SU-DHL-6 (cell line): ENCODE measurements at regions not wholly inside any gene's neighbourhood (a gene's known extent, or its start where the extent isn't known, plus 50 kb on each side); places are given as distances from the start of the nearest gene placed in this dataset.

Source experiments
- H2AFZ ChIP-seq: fragments of 200-600 bp; sonication (generic); 2 replicates; pipeline ENCODE4 v1.6.1; 2014; ENCODE audit warnings: low read depth, mild to moderate bottlenecking, moderate library complexity, mixed read lengths, antibody characterized with exemption, low read length; ENCODE audit not compliant: severe bottlenecking
- H3F3A ChIP-seq: fragments of 200-600 bp; shearing (Covaris generic); 2 replicates; pipeline ENCODE4 v1.6.0; 2016; ENCODE audit warnings: antibody characterized with exemption, mild to moderate bottlenecking; ENCODE audit not compliant: insufficient read depth
- H3K27ac ChIP-seq: fragments of 200-600 bp; sonication (generic); 2 replicates; pipeline ENCODE4 v1.5.1; 2016; ENCODE audit warnings: low read depth, mild to moderate bottlenecking, low read length, moderate library complexity, mixed read lengths
- H3K27me3 ChIP-seq: fragments of 200-600 bp; sonication (generic), shearing (Covaris generic); 2 replicates; pipeline ENCODE4 v1.6.0; 2014; ENCODE audit warnings: mild to moderate bottlenecking, low read length
- H3K36me3 ChIP-seq: fragments of 200-600 bp; sonication (generic); 2 replicates; pipeline ENCODE4 v1.6.1; 2014; ENCODE audit warnings: mild to moderate bottlenecking, low read length, mixed read lengths
- H3K4me2 ChIP-seq: fragments of 300-600, 200-600 bp; shearing (Covaris generic), sonication (generic); 2 replicates; pipeline ENCODE4 v1.6.0; 2014; ENCODE audit warnings: low read length, low read depth, mild to moderate bottlenecking; ENCODE audit not compliant: poor library complexity, severe bottlenecking
- H3K4me3 ChIP-seq: fragments of 200-600 bp; sonication (generic); 2 replicates; pipeline ENCODE4 v1.5.1; 2014; ENCODE audit warnings: antibody characterized with exemption, low read length, mild to moderate bottlenecking, mixed read lengths; ENCODE audit not compliant: insufficient read depth, poor library complexity, severe bottlenecking
- H3K79me2 ChIP-seq: fragments of 200-600 bp; sonication (generic); 2 replicates; pipeline ENCODE4 v1.6.1; 2014; ENCODE audit warnings: mild to moderate bottlenecking, low read length, moderate library complexity; ENCODE audit not compliant: insufficient read depth
- H3K9ac ChIP-seq: fragments of 200-600 bp; sonication (generic); 2 replicates; pipeline ENCODE4 v1.7.0; 2014; ENCODE audit warnings: mild to moderate bottlenecking, low read length
- H3K9me2 ChIP-seq: fragments of 200-600 bp; sonication (generic); replicated peaks from 2 replicates; pipeline ENCODE4 v1.6.1; 2014; ENCODE audit warnings: low read length; ENCODE audit not compliant: insufficient read depth
- H3K9me3 ChIP-seq: fragments of 200-600 bp; sonication (generic); 2 replicates; pipeline ENCODE4 v1.6.1; 2014; ENCODE audit warnings: low read length, mixed read lengths; ENCODE audit not compliant: insufficient read depth
- H4K20me1 ChIP-seq: fragments of 200-600 bp; sonication (generic); 2 replicates; pipeline ENCODE4 v1.6.1; 2014; ENCODE audit warnings: low read depth, mild to moderate bottlenecking, antibody characterized with exemption, low read length, moderate library complexity, mixed read lengths
- EZH2phosphoT487 ChIP-seq: fragments of 200-600 bp; sonication (generic), shearing (Covaris generic); conservative IDR thresholded peaks from 2 replicates; pipeline ENCODE4 v1.6.1; 2018; ENCODE audit warnings: mild to moderate bottlenecking, antibody characterized with exemption, low read length, moderate library complexity, mixed read lengths
- TF ChIP-seq, protein P1 (sequence below): fragments of 200-600 bp; sonication (generic); IDR thresholded peaks from one replicate; pipeline ENCODE4 v1.5.1; 2017; ENCODE audit warnings: antibody characterized with exemption, mild to moderate bottlenecking, low read length, moderate library complexity; ENCODE audit not compliant: insufficient read depth, poor library complexity, severe bottlenecking

DNA sequence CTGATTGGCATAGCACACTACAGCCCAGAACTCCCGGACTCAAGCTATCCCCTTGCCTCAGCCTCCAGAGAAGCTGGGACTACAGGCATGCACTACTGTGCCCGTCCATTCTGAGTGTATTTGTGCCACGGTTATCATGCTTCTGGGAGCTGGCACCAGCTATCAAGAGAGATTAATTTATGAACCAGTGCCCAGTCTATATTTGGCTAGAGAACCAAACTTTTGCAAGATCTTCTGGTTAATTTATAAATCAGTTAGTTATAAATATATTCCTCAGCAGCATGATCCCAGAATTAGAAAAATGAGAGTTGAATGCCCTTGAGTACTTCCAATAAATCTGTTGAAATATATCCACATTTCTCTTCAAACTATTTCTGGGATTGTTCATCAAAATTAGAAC is 67.5 kb upstream of the OR5AN1 start:
- Histone ChIP-seq H4K20me1 (no peaks in the 10 kb centered on the region), H3F3A (no peaks in the 10 kb centered on the region), H3K36me3 (0 out of 2 replicates have a peak, but pooled peaks cover 3% of the 10 kb centered on the region), H3K4me2 (no peak overlapping the region), H3K27me3 (no peaks in the 10 kb centered on the region), H3K4me3 (no peak overlapping the region), H3K79me2 (no peaks in the 10 kb centered on the region), H3K9me2 (no peaks in the 10 kb centered on the region), H2AFZ (no peak overlapping the region), H3K27ac (no peak overlapping the region), H3K9me3 (peaks cover 8% of the 10 kb centered on the region; the same call in 1 of the 2 replicates), H3K9ac (no peak overlapping the region)
- TF ChIP-seq EZH2phosphoT487 = no peak
- TF ChIP-seq, protein P1, sequence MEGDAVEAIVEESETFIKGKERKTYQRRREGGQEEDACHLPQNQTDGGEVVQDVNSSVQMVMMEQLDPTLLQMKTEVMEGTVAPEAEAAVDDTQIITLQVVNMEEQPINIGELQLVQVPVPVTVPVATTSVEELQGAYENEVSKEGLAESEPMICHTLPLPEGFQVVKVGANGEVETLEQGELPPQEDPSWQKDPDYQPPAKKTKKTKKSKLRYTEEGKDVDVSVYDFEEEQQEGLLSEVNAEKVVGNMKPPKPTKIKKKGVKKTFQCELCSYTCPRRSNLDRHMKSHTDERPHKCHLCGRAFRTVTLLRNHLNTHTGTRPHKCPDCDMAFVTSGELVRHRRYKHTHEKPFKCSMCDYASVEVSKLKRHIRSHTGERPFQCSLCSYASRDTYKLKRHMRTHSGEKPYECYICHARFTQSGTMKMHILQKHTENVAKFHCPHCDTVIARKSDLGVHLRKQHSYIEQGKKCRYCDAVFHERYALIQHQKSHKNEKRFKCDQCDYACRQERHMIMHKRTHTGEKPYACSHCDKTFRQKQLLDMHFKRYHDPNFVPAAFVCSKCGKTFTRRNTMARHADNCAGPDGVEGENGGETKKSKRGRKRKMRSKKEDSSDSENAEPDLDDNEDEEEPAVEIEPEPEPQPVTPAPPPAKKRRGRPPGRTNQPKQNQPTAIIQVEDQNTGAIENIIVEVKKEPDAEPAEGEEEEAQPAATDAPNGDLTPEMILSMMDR = no peak

DNA sequence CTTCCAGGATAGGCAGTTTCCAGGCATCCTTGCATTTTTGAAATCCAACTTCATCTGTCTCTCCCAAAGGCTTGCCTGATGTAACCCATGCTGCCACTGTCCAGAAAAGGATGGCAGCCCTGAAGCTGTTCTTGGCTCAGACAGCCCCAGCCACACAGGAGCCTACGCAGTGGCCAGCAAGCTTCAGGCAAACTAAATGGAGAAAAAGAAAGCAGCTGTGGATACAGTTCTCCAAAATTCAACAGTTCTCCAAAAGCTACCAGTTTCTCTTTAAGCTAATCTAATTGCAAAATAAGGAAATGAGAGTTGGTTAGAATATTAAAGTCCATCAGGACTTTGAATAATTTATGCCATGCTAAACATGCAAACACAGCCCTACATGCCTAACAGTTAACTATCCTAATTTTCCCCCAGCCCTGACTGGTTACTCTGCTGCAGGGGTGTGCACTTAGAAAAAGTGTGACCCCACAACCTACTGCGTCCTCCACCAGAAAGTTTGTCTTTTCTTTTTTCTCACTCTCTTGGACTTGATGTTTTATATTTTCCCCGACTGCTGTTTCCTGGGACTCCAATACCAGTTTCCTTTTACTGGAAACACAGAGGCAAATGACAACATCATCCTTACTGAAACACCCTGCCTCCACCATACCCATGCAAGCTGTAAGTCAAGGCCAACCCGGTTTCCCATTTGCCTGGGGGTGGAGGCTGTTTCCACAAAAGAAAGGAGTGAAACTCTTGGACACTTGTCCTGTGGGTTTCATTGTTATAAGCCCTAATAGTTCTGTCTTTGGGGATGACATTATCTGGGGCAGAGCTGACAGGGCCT is 69.1 kb upstream of the OR5AN1 start:
- no peaks in the 10 kb centered on the region for H3K9me2 ChIP-seq
- H3F3A ChIP-seq = peaks cover 7% of the 10 kb centered on the region
- H3K4me3 ChIP-seq = no peak overlapping the region
- 0 out of 2 replicates have a peak, but pooled peaks cover 3% of the 10 kb centered on the region for H3K36me3 ChIP-seq
- H4K20me1 ChIP-seq = no peaks in the 10 kb centered on the region
- no peak overlapping the region for H3K27ac ChIP-seq
- peaks cover 8% of the 10 kb centered on the region; the same call in 1 of the 2 replicates for H3K9me3 ChIP-seq
- H3K4me2 ChIP-seq = no peak overlapping the region
- H3K79me2 ChIP-seq = no peaks in the 10 kb centered on the region
- no peak overlapping the region for H2AFZ ChIP-seq
- no peak overlapping the region for H3K9ac ChIP-seq
- H3K27me3 ChIP-seq = no peaks in the 10 kb centered on the region
- TF ChIP-seq, protein P1 = no peak
- no peak for TF ChIP-seq EZH2phosphoT487

DNA sequence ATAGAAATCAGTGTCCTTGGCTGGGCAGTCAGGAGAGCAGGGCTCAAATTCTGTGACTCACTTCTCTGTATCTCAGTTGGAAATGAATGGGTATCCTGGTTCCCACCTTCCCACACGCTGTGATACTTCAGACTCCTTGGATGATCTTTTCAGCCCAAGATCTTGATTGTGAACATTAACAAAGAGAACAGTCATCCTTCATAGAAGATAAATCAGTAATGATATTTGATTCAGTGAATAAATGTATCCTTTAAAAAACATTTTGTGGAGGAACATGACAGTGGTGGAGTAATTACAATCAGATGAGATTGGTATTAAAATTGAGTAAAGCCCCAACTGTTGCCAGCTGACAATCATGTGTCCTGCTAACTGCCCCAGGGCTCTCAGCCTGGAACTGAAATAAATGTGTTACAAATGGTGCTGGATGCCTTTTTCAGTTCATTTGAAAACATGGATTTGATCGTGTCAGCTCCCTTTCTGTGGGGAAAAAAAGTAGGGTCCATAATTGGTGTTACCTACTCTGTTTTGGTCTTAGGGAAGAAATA is 72.9 kb upstream of the OR5AN1 start:
- Histone ChIP-seq H2AFZ (no peak overlapping the region), H3K9ac (peak overlapping the region; percentile 89), H3K4me3 (no peak overlapping the region), H3K79me2 (peaks cover 27% of the 10 kb centered on the region), H3K27ac (no peak overlapping the region), H4K20me1 (no peaks in the 10 kb centered on the region), H3F3A (peaks cover 7% of the 10 kb centered on the region), H3K36me3 (peaks cover 13% of the 10 kb centered on the region), H3K9me2 (no peaks in the 10 kb centered on the region), H3K4me2 (no peak overlapping the region), H3K9me3 (no peaks in the 10 kb centered on the region), H3K27me3 (no peaks in the 10 kb centered on the region)
- TF ChIP-seq, protein P1 = no peak
- no peak for TF ChIP-seq EZH2phosphoT487
